HepG2 (cell line): ENCODE measurements at regions not wholly inside any gene's neighbourhood (a gene's known extent, or its start where the extent isn't known, plus 50 kb on each side); places are given as distances from the start of the nearest gene placed in this dataset.

Source experiments
- ATAC-seq: fragments of 200-7000 bp; cut with Tn5 transposase; 3 replicates; pipeline ENCODE4 v1.9.1; 2020; ENCODE audit warnings: mild to moderate bottlenecking, moderate library complexity
- BruUV-seq: library from RNA; stranded (reverse); fragments of 400-500 nt; replicated peaks from 2 replicates; lab custom pipeline; 2021; lab: Mats Ljungman, UMichigan
- CTCF ChIA-PET: fragments of 300-600 bp; formaldehyde crosslinking; extraction: SDS; loops from one replicate; lab custom pipeline; 2021; ENCODE audit warnings: low total read pairs, inconsistent platforms, low intra/inter-chr PET ratio; lab: Yijun Ruan, JAX
- POLR2A ChIA-PET: fragments of 350-600 bp; sonication (Branson Sonifier 250); formaldehyde crosslinking; loops from one replicate; lab custom pipeline; 2020; ENCODE audit warnings: antibody characterized with exemption, inconsistent platforms; lab: Yijun Ruan, JAX
- DNase-seq: peaks from one replicate; pipeline ENCODE4 v3.0.0-alpha.2; 2015; ENCODE audit warnings: low spot score
- FAIRE-seq: peaks from 3 replicates; lab custom pipeline; 2011; peaks lifted over from hg19 to GRCh38; lab: Jason Lieb, UNC
- H2AFZ ChIP-seq: one replicate; pipeline ENCODE4 v1.6.1; 2011; ENCODE audit warnings: low read length, inconsistent platforms
- H3K27ac ChIP-seq: fragments of 300-600 bp; 3 replicates; pipeline ENCODE4 v1.8.0; 2011; ENCODE audit warnings: mixed run types, mild to moderate bottlenecking, mixed read lengths, low read length, inconsistent platforms; ENCODE audit not compliant: insufficient read depth; ENCODE audit errors: extremely low read length
- H3K27me3 ChIP-seq, 2 experiments: fragments of 200-600 bp in 1 of 2; 2 replicates in 1 of 2; 3 replicates in 1 of 2; pipeline versions ENCODE4 v1.6.0 to v1.8.0; 2011; ENCODE audit warnings: low read length in 2 of 2, mild to moderate bottlenecking in 2 of 2, moderate library complexity in 2 of 2, inconsistent platforms in 1 of 2; ENCODE audit not compliant: insufficient read depth in 2 of 2, control insufficient read depth in 1 of 2
- H3K36me3 ChIP-seq, 2 experiments: fragments of 200-600 bp in 1 of 2; replicated peaks in 1 of 2; 2 replicates in 1 of 2; 3 replicates in 1 of 2; pipeline versions ENCODE4 v1.5.1 to v1.8.0; 2011; ENCODE audit warnings: low read length in 2 of 2, inconsistent platforms in 1 of 2; ENCODE audit not compliant: insufficient read depth in 2 of 2, control insufficient read depth in 1 of 2
- H3K4me1 ChIP-seq: 2 replicates; pipeline ENCODE4 v1.5.1; 2012; ENCODE audit warnings: low read length, inconsistent platforms; ENCODE audit not compliant: insufficient read depth
- H3K4me2 ChIP-seq: 2 replicates; pipeline ENCODE4 v1.6.0; 2011; ENCODE audit warnings: low read depth, low read length, inconsistent platforms
- H3K4me3 ChIP-seq, 3 experiments: fragments of 200-600 bp in 1 of 3; sonication (generic), shearing (Covaris generic) in 1 of 3; replicated peaks in 1 of 3; 2 replicates each; pipeline ENCODE4 v1.5.1; 2011 to 2016; ENCODE audit warnings: low read length in 3 of 3, inconsistent platforms in 2 of 3, low read depth in 2 of 3, mild to moderate bottlenecking in 2 of 3, control low read depth in 1 of 3, mixed read lengths in 1 of 3; ENCODE audit not compliant: insufficient read depth in 1 of 3
- H3K79me2 ChIP-seq: one replicate; pipeline ENCODE4 v1.6.1; 2011; ENCODE audit warnings: low read length, inconsistent platforms; ENCODE audit not compliant: insufficient read depth
- H3K9ac ChIP-seq: 2 replicates; pipeline ENCODE4 v1.6.0; 2011; ENCODE audit warnings: mild to moderate bottlenecking, low read depth, low read length, inconsistent platforms; ENCODE audit not compliant: insufficient read depth
- H3K9me3 ChIP-seq: 2 replicates; pipeline ENCODE4 v1.5.1; 2012; ENCODE audit warnings: mild to moderate bottlenecking, low read length
- H4K20me1 ChIP-seq: 2 replicates; pipeline ENCODE4 v1.6.0; 2011; ENCODE audit warnings: inconsistent platforms, mild to moderate bottlenecking, low read length, moderate library complexity; ENCODE audit not compliant: insufficient read depth
- AKAP8 ChIP-seq: sonication (generic); formaldehyde crosslinking; IDR thresholded peaks from 2 replicates; pipeline ENCODE4 v1.5.1; 2020; ENCODE audit warnings: mild to moderate bottlenecking, missing genetic modification reagents
- BHLHE40 ChIP-seq: IDR thresholded peaks from 2 replicates; pipeline ENCODE4 v1.6.1; 2011; ENCODE audit warnings: low read length, improper control_type of control experiment
- CBFB ChIP-seq: sonication (generic); formaldehyde crosslinking; IDR thresholded peaks from 2 replicates; pipeline ENCODE4 v1.4.0; 2020; ENCODE audit warnings: missing genetic modification reagents
- FOSL1 ChIP-seq: sonication (generic); formaldehyde crosslinking; IDR thresholded peaks from 2 replicates; pipeline ENCODE4 v1.9.0; 2021; ENCODE audit warnings: missing genetic modification reagents, borderline replicate concordance
- KDM5B ChIP-seq: sonication (generic); formaldehyde crosslinking; IDR thresholded peaks from 2 replicates; pipeline ENCODE4 v1.4.0; 2020; ENCODE audit warnings: missing genetic modification reagents, mild to moderate bottlenecking, borderline replicate concordance
- MAZ ChIP-seq, 2 experiments: sonication (generic) in 1 of 2; formaldehyde crosslinking in 1 of 2; IDR thresholded peaks; 2 replicates each; pipeline versions ENCODE4 v1.5.0 to v1.6.1; 2012 to 2020; ENCODE audit warnings: low read depth in 2 of 2, mild to moderate bottlenecking in 2 of 2, borderline replicate concordance in 1 of 2, improper control_type of control experiment in 1 of 2, low read length in 1 of 2, missing genetic modification reagents in 1 of 2, moderate library complexity in 1 of 2
- SUZ12 ChIP-seq: fragments of 150-350 bp; IDR thresholded peaks from 2 replicates; pipeline ENCODE4 v1.6.1; 2014; ENCODE audit warnings: low read depth, low read length
- ZNF256 ChIP-seq: sonication (generic); formaldehyde crosslinking; conservative IDR thresholded peaks from 2 replicates; pipeline ENCODE4 v1.4.0; 2020; ENCODE audit warnings: missing genetic modification reagents
- ZNF577 ChIP-seq: sonication (generic); formaldehyde crosslinking; IDR thresholded peaks from 2 replicates; pipeline ENCODE4 v1.4.0; 2020; ENCODE audit warnings: mild to moderate bottlenecking, low read depth, missing genetic modification reagents, borderline replicate concordance
- ZNF674 ChIP-seq: sonication (generic); formaldehyde crosslinking; IDR thresholded peaks from 2 replicates; pipeline ENCODE4 v1.5.0; 2020; ENCODE audit warnings: low read depth, mild to moderate bottlenecking, missing genetic modification reagents
- ZNF777 ChIP-seq: sonication (generic); formaldehyde crosslinking; IDR thresholded peaks from 2 replicates; pipeline ENCODE4 v1.4.0; 2020; ENCODE audit warnings: missing genetic modification reagents
- WGBS: methylation state at CpG from one replicate; pipeline ENCODE4 v1.1.6; 2017; ENCODE audit warnings: low lambda C conversion rate; 5-methylcytosine and 5-hydroxymethylcytosine counted together
- in situ Hi-C: cut with HindIII; loops from 2 replicates; pipeline ENCODE4 v1.10.0; 2017; ENCODE audit warnings: low pct_unique_long_range_greater_than_20kb; ENCODE audit not compliant: extremely low pct_ligation_motif_present
- intact Hi-C: fragments of 100-400 bp; cut with micrococcal nuclease; formaldehyde crosslinking; loops from one replicate; pipeline ENCODE4 v1.10.0; 2022; ENCODE audit not compliant: unreplicated experiment
- TF ChIP-seq, protein P1 (sequence below): sonication (generic); formaldehyde crosslinking; IDR thresholded peaks from 2 replicates; pipeline ENCODE4 v1.5.0; 2020; ENCODE audit warnings: mild to moderate bottlenecking, missing genetic modification reagents
- TF ChIP-seq, protein P2 (sequence below): sonication (generic); formaldehyde crosslinking; IDR thresholded peaks from 2 replicates; pipeline ENCODE4 v1.5.0; 2020; ENCODE audit warnings: missing genetic modification reagents

DNA sequence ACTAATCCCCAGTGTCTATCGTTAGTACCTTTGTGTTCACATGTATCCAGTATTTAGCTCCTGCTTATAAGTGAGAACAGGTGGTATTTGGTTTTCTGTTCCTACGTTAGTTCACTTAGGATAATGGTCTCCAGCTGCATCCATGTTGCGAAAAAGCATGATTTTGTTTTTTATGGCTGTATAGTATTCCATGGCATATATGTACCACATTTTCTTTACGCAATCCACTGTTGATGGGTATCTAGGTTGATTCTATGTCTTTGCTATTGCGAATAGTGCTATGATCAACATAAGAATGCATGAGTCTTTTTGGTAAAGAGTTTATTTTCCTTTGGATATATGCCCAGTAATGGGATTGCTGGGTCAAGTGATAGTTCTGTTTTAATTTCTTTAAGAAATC is 59.1 kb downstream of the CH25H start:
- POLR2A ChIA-PET = no interaction called here
- 40% methylated on average over 5 of the region's 5 CpGs for WGBS
- no peak for FAIRE-seq

More for the DNA sequence above, 59.1 kb downstream of the CH25H start:
- no TSS peak for BruUV-seq
- ATAC-seq (no peak), DNase-seq (no peak)
- no peaks in the 10 kb centered on the region for H3K36me3 ChIP-seq
- no peaks in the 10 kb centered on the region for H4K20me1 ChIP-seq
- H2AFZ ChIP-seq = no peak overlapping the region
- no peaks in the 10 kb centered on the region for H3K79me2 ChIP-seq
- in situ Hi-C loops = no loop called here
- H3K4me2 ChIP-seq = no peak overlapping the region
- no peak overlapping the region for H3K27ac ChIP-seq
- H3K9ac ChIP-seq = no peak overlapping the region
- no peaks in the 10 kb centered on the region for H3K27me3 ChIP-seq
- H3K4me3 ChIP-seq = no peak overlapping the region
- H3K9me3 ChIP-seq = no peaks in the 10 kb centered on the region
- TF ChIP-seq ZNF777 (no peak), BHLHE40 (no peak), CBFB (CRISPR knock-in tag) (no peak), SUZ12 (no peak), AKAP8 (CRISPR knock-in tag) (no peak), MAZ (IDR thresholded peaks at IDR 0.05; ENCODE audit: borderline replicate concordance, low read depth, low read length) (no peak), MAZ (CRISPR knock-in tag; IDR thresholded peaks at IDR 0.05; ENCODE audit: low read depth) (no peak), ZNF256 (CRISPR knock-in tag) (no peak), FOSL1 (CRISPR knock-in tag) (no peak), ZNF674 (CRISPR knock-in tag) (no peak), ZNF577 (CRISPR knock-in tag) (no peak), KDM5B (CRISPR knock-in tag) (no peak)
- TF ChIP-seq, protein P1, sequence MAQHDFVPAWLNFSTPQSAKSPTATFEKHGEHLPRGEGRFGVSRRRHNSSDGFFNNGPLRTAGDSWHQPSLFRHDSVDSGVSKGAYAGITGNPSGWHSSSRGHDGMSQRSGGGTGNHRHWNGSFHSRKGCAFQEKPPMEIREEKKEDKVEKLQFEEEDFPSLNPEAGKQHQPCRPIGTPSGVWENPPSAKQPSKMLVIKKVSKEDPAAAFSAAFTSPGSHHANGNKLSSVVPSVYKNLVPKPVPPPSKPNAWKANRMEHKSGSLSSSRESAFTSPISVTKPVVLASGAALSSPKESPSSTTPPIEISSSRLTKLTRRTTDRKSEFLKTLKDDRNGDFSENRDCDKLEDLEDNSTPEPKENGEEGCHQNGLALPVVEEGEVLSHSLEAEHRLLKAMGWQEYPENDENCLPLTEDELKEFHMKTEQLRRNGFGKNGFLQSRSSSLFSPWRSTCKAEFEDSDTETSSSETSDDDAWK (CRISPR knock-in tag) = no peak
- TF ChIP-seq, protein P2, sequence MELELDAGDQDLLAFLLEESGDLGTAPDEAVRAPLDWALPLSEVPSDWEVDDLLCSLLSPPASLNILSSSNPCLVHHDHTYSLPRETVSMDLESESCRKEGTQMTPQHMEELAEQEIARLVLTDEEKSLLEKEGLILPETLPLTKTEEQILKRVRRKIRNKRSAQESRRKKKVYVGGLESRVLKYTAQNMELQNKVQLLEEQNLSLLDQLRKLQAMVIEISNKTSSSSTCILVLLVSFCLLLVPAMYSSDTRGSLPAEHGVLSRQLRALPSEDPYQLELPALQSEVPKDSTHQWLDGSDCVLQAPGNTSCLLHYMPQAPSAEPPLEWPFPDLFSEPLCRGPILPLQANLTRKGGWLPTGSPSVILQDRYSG (CRISPR knock-in tag) = no peak
- CTCF ChIA-PET = no interaction called here
- intact Hi-C loops = no loop called here
- H3K4me1 ChIP-seq = no peaks in the 10 kb centered on the region
